ENCODE measurements at regions not wholly inside any gene's neighbourhood (a gene's known extent, or its start where the extent isn't known, plus 50 kb on each side); places are given as distances from the start of the nearest gene placed in this dataset.
"Not testable (repeated sequence)": the region's sequence is repeated elsewhere in the genome, so short reads cannot be mapped to it uniquely, and the experiment has no call there.

DNA sequence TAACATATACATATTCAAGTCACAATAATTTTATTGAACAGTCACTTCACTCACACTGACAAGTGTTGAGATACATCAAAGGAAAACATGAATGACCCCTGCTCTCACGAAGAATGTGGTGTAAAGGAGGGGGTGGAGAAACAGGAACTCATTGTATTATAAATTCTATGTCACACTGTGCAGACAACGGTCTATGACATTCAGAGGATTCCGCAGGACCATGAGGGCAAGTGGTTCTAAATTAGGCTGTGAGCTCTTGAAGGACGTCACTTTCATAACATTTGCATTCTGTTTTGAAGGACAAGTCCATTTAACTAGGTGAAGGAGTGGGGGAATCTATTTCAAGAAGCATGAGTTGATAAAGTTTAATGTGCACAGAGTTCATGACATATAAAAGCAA, 415.2 kb upstream of the HS3ST1 start:
- DNase-seq (ENCODE audit: low read depth), result no peak

GRCh38 chr4:11843340-11843739, 414.6 kb upstream of the HS3ST1 start:
- DNase-seq (ENCODE audit: low read depth), result no peak

- no peak for DNase-seq (ENCODE audit: low read depth)
Measured at GRCh38 chr4:11842620-11843263, 414.0 kb upstream of the HS3ST1 start.

- DNase-seq (ENCODE audit: low read depth), result no peak
Measured at GRCh38 chr4:11839889-11840288, 411.2 kb upstream of the HS3ST1 start.

- DNase-seq (ENCODE audit: low read depth), result no peak
Measured at GRCh38 chr4:11831739-11832138, 403.0 kb upstream of the HS3ST1 start.

DNA sequence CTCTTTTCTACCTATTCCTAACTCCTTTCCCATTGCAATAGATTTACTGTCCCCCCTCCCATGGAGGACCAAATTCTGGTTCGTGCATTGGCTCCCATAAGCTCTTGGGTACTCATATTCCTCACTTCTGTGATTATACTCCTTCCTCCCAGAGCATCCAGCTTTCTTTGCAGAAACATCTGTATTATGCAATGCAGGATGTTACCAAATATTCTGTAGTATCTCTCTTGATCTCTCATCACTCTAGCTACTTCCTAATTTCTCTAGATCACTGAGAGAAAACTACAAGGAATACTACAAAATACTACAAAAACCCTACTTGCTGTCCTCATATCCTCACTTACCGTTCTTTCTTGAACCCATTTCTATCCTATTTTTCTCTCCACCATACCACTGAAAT, 395.9 kb upstream of the HS3ST1 start:
- no peak for DNase-seq (ENCODE audit: low read depth)

- DNase-seq (ENCODE audit: low read depth), result no peak
Measured at GRCh38 chr4:11821772-11822430, 393.2 kb upstream of the HS3ST1 start.

DNA sequence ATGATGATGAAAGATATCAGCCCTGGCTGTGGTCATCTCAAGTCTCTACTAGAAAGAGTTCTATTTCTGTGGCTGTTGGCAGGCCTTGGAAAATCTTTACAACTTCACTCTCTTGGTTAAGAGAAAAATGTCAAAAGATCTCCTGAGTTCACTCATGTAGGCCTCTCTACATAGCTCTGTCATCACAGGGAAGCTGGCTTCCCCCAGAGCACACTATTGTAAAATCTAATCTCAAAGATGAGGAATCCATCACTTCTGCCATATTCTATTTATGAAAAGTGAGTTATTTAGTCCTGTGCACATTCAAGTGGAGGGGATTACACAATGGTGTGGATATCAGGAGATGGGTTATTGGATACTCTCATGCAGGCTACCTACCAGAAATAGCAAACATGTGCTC, 388.4 kb upstream of the HS3ST1 start:
- DNase-seq (ENCODE audit: low read depth), result no peak

GRCh38 chr4:11814758-11815157, 386.1 kb upstream of the HS3ST1 start:
- no peak for DNase-seq (ENCODE audit: low read depth)

DNA sequence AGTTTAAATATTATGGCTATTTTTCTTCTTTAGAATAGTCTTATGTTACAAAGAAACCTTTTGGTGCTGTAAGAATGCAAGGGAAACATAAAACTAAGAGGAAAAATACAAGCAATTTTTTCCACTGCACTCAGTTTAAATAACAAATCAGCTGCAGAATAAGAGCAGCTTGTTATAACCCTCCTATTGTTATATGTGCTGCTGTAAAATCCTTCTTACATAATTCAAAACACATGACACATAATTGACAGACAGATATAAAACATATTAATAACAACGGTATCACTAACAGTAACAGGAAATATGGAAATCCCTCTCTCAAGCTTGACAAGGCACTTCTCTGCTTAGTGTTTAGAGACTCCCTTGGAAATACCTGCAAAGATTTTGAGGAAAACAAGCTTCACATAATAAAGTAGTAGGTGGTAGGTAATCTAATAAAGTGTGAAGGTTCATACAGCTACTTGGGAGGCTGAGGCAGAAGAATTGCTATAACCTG, 385.3 kb upstream of the HS3ST1 start:
- no peak for DNase-seq (ENCODE audit: low read depth)

DNA sequence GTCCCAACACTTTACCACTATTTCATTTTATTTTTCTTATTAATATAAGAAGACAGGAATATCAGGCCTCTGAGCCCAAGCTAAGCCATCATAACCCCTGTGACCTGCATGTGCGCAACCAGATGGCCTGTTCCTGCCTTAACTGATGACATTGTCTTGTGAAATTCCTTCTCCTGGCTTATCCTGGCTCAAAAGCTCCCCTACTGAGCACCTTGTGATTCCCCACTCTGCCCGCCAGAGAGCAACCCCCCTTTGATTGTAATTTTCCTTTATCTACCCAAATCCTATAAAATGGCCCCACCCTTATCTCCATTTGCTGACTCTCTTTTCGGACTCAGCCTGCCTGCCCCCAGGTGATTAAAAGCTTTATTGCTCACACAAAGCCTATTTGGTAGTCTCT, 382.8 kb upstream of the HS3ST1 start:
- DNase-seq (ENCODE audit: low read depth), result not testable (repeated sequence)

DNA sequence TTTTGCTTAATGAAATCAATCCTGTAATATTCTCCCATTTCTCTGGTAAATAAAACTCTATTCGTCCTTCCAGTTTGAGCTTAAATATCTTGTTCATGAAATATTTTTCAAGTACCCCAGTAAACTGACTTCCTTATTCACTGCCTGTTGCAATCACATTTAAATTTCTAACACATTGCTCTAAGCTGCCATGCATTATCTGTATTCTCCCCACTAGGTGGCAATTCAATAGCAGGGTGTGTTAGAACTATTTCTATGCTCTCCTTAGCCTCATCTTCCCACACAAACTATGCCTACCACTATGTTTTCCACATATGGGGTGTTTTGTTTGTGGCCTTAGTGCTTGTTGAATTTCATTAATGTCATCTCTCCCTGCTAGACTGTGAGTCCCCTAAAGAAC, 377.1 kb upstream of the HS3ST1 start:
- peak; percentile 0 for DNase-seq (ENCODE audit: low read depth)

DNA sequence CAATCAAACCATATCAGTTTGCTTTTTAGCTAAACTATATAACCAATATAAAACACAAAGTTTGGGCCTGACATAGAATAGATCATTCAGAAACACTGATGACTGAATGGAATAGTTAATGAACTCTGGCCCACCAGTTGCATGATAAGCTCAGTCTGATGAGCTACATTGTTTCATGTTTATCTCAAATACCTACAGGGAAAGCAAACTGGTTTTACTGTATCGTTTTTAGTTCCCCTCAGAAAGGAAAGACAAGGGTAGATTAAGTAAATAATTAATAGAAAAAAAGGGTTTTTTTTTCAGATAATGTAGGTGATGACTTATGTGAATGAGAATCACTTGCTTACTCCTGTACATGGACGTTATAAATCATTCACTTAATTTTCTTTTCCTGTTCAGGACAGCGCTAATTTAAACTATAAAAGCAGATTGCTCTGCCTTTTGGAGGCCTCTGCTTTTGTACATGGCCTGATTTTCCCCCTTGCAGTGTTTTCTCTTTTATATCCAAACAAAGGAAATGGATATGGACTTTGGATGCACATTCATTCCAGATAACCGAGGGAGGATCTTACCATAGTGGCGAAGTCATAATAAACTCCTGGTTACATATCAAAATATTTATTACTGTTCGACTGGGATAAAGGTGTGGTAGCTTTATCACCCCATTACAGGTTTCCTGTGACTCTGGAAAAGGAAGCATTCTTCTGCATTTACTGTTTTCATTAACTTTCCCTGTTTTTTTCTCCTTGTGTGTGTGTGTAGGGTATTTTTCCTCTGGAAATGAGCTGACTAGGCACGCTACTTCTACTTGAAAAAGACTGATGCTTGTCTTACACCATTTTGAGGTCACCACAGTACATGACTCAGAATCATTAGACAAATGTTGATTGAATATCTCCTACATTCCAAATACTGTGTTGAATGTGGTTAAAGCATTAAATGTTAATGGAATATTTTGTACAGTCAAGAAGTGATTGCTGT, 373.1 kb upstream of the HS3ST1 start:
- DNase-seq (ENCODE audit: low read depth), result no peak

- DNase-seq (ENCODE audit: low read depth), result no peak
Measured at GRCh38 chr4:11799196-11799595, 370.5 kb upstream of the HS3ST1 start.

DNA sequence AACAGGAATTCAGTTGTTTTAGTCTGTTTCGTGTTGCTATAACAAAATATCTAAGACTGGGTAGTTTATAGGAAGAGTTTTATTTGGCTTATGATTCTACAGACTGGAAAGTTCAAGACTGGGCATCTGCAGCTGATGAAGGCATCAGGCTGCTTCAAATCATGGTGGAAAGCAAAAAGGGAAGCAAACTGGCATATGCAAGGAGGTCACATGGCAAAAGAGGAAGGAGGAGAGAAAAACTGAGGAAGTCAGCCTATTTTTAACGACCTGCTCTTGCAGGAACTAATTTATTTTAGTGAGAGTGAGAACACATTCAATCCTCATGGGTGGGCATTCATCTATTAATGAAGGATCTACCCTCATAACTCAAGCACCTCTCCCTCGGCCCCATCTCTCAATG, 363.1 kb upstream of the HS3ST1 start:
- DNase-seq (ENCODE audit: low read depth), result no peak

DNA sequence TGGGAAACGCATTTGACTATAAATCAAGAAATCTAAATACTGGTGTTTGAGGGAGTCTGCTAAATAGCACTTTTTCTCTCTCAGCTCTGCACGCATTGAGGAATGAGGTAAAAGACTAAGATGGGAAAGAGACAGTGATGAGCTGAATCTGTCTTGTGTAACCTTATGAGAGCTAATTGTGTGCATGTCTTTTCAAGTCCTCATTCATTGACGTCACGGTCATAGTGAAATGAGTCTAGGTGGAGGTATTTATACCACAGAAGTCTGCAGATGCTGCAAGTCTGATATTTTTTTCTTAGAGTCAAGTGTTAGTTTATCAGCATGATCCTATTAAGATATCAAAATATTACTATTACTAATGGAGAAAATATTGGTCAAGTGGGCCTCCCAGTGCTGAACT, 361.5 kb upstream of the HS3ST1 start:
- no peak for DNase-seq (ENCODE audit: low read depth)

DNA sequence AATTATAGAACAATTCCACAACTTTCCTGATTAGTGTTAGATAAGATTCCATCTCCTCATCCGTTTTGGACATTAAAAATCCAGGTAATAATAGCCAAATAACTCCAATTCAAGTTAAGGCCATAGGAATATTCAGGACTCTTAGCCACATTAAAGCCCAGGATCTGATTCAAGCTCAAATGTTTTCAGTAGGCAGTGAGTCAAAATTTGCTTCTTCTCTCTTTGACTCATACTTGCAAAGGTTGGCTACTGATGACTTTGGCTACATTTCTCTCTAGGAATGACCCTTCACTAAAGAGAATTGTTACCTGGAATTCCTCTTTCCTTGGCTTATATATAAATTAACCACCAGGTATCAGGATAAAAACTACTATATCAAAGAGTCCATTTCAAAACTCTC, 354.9 kb upstream of the HS3ST1 start:
- DNase-seq (ENCODE audit: low read depth), result no peak

DNA sequence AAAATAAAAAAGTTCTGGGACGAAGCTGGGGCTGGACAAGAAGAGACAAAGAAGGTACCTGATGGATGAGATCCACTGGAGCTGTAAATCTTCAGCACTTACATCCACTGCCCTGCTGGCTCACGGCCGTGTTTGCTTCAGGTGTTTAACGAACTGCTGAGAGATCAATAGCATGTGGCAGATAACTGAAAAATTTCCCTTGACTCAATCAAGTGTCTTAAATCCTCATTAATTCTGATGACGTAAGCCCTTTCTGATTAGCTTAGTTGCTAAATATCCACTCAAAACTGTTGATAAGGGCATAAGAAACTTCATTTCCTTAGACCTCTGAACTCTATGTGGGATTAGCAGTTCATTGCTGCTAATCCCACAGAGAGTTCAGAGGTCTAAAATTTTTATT, 354.2 kb upstream of the HS3ST1 start:
- DNase-seq (ENCODE audit: low read depth), result no peak

- DNase-seq (ENCODE audit: low read depth), result no peak
Measured at GRCh38 chr4:11777447-11777846, 348.8 kb upstream of the HS3ST1 start.

DNA sequence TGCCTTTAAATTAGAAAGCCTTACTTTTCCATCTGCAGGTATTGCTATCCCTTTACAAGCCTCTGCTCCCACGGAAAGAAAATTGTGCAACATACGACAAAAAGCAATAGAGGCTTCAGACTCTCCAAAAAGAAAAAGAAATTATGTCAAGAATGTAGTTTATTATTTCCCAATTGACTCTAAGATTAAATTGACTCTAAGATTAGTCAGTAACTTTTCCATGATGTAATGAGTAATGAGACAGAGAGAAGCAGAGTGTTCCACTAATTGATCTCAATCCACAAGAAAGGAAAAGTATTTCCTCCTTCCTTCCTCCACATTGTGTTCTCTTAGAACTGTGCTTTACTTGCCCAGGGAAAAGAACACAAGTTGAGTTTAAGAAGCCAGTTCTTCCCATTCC, 345.7 kb upstream of the HS3ST1 start:
- no peak for DNase-seq (ENCODE audit: low read depth)

DNA sequence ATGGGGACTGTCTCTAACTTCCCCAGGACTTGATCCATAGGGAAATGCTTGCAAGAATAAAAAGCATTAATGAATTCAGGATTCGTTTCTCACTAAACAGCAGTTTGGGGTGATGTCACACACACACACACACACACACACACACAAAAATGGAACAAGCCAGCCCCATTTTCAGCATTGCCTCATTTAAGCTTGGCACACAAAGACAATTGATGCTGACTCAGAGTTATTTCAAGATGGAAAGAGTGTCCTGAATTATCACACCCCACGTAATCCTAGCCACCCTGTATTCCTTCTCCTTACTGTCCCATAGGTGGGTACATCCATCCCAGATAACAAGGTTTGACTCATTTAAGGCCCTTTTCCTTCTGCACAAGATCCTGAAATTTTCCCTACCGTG, 345.1 kb upstream of the HS3ST1 start:
- DNase-seq (ENCODE audit: low read depth), result no peak

- DNase-seq (ENCODE audit: low read depth), result no peak
Measured at GRCh38 chr4:11769434-11769833, 340.7 kb upstream of the HS3ST1 start.

Data from RPMI7951 (cell line).